ENCODE measurements at regions not wholly inside any gene's neighbourhood (a gene's known extent, or its start where the extent isn't known, plus 50 kb on each side); places are given as distances from the start of the nearest gene placed in this dataset.

GRCh38 chr10:4543938-4544533 is 282.0 kb upstream of the AKR1E2 start:
- H3K36me3 ChIP-seq (ENCODE audit: control insufficient read depth in 4 of 4, insufficient read depth in 3 of 4, low read depth in 1 of 4, low read length in 3 of 4): no peaks in the 10 kb centered on the region
- H3K9me3 ChIP-seq (ENCODE audit: control insufficient read depth in 4 of 4, low read length in 3 of 4): peaks cover 0 to 2% (median 0%) of the 10 kb centered on the region in 4 donors
- no peak overlapping the region for H3K27ac ChIP-seq (ENCODE audit: low read depth in 1 of 2, low read length in 2 of 2)
- no peaks in the 10 kb centered on the region for H3K4me1 ChIP-seq (ENCODE audit: control insufficient read depth in 4 of 4, insufficient read depth in 4 of 4, low read length in 3 of 4)
- TF ChIP-seq JUND (IDR thresholded peaks at IDR 0.05): no peak
- no peak for TF ChIP-seq MAX (IDR thresholded peaks at IDR 0.05)
- no peak for TF ChIP-seq YY1 (IDR thresholded peaks at IDR 0.05)
- no peak for TF ChIP-seq GABPA (IDR thresholded peaks at IDR 0.05 in 1 of 2, conservative IDR thresholded peaks at IDR 0.05 in 1 of 2)
- TF ChIP-seq FOXA1 (IDR thresholded peaks at IDR 0.05): no peak
- no peak for TF ChIP-seq HNF4A (conservative IDR thresholded peaks at IDR 0.05)
- TF ChIP-seq FOXA2 (IDR thresholded peaks at IDR 0.05): no peak
- TF ChIP-seq RXRA (IDR thresholded peaks at IDR 0.05): no peak
- TF ChIP-seq REST (IDR thresholded peaks at IDR 0.05): no peak
- no peak for TF ChIP-seq RAD21 (IDR thresholded peaks at IDR 0.05)
- no peak for TF ChIP-seq ATF3 (IDR thresholded peaks at IDR 0.05)
- TF ChIP-seq ZBTB33 (IDR thresholded peaks at IDR 0.05): no peak
- TF ChIP-seq EGR1 (IDR thresholded peaks at IDR 0.05; ENCODE audit: low read depth in 2 of 2): no peak
- TF ChIP-seq CTCF (IDR thresholded peaks at IDR 0.05; ENCODE audit: low read depth, low read length, missing input control): no peak
- TF ChIP-seq NR2F2 (IDR thresholded peaks at IDR 0.05): no peak
- no peak for TF ChIP-seq HNF4G (IDR thresholded peaks at IDR 0.05)
- H3K27me3 ChIP-seq (ENCODE audit: control insufficient read depth in 4 of 4, insufficient read depth in 4 of 4, low read length in 3 of 4): peaks cover 0 to 3% (median 0%) of the 10 kb centered on the region in 4 donors
- no peak overlapping the region for H3K4me3 ChIP-seq (ENCODE audit: low read depth in 1 of 3, low read length in 3 of 3)
- DNase-seq (ENCODE audit: low spot score): no peak
- H3K9ac ChIP-seq (ENCODE audit: low read depth in 1 of 2, low read length in 2 of 2): no peak overlapping the region
- 81% methylated on average over 7 of the region's 7 CpGs for WGBS

- Histone ChIP-seq H3K36me3 (ENCODE audit: control insufficient read depth in 4 of 4, insufficient read depth in 3 of 4, low read depth in 1 of 4, low read length in 3 of 4) (no peaks in the 10 kb centered on the region), H3K27me3 (ENCODE audit: control insufficient read depth in 4 of 4, insufficient read depth in 4 of 4, low read length in 3 of 4) (no peaks in the 10 kb centered on the region), H3K4me1 (ENCODE audit: control insufficient read depth in 4 of 4, insufficient read depth in 4 of 4, low read length in 3 of 4) (no peaks in the 10 kb centered on the region), H3K9me3 (ENCODE audit: control insufficient read depth in 4 of 4, low read length in 3 of 4) (peaks cover 0 to 10% (median 2%) of the 10 kb centered on the region in 4 donors), H3K9ac (ENCODE audit: low read depth in 1 of 2, low read length in 2 of 2) (no peak overlapping the region), H3K4me3 (ENCODE audit: low read depth in 1 of 3, low read length in 3 of 3) (no peak overlapping the region), H3K27ac (ENCODE audit: low read depth in 1 of 2, low read length in 2 of 2) (no peak overlapping the region)
- no peak for DNase-seq (ENCODE audit: low spot score)
- no peak for TF ChIP-seq RXRA (IDR thresholded peaks at IDR 0.05)
- no peak for TF ChIP-seq RAD21 (IDR thresholded peaks at IDR 0.05)
- TF ChIP-seq ZBTB33 (IDR thresholded peaks at IDR 0.05): no peak
- no peak for TF ChIP-seq FOXA1 (IDR thresholded peaks at IDR 0.05)
- TF ChIP-seq YY1 (IDR thresholded peaks at IDR 0.05): no peak
- no peak for TF ChIP-seq JUND (IDR thresholded peaks at IDR 0.05)
- TF ChIP-seq GABPA (IDR thresholded peaks at IDR 0.05 in 1 of 2, conservative IDR thresholded peaks at IDR 0.05 in 1 of 2): no peak
- no peak for TF ChIP-seq REST (IDR thresholded peaks at IDR 0.05)
- TF ChIP-seq EGR1 (IDR thresholded peaks at IDR 0.05; ENCODE audit: low read depth in 2 of 2): no peak
- TF ChIP-seq TAF1 (conservative IDR thresholded peaks at IDR 0.05): no peak
Observed at GRCh38 chr10:4541292-4541691, 284.7 kb upstream of the AKR1E2 start.

All from liver (tissue), 8 donors.